Thymus (tissue), 11 donors: ENCODE measurements at regions not wholly inside any gene's neighbourhood (a gene's known extent, or its start where the extent isn't known, plus 50 kb on each side); places are given as distances from the start of the nearest gene placed in this dataset.
"Not testable (repeated sequence)": the region's sequence is repeated elsewhere in the genome, so short reads cannot be mapped to it uniquely, and the experiment has no call there.

ENCODE experiments used
- DNase-seq, 9 donors: peaks; one replicate each; pipeline ENCODE4 v3.0.0-alpha.2; 2013; ENCODE audit warnings: low spot score in 9 of 9, low read depth in 6 of 9, missing footprints in 1 of 9
- H3K27ac ChIP-seq, 2 donors: one replicate each; pipeline ENCODE4 v1.5.1; 2013; ENCODE audit warnings: control low read depth in 1 of 2, low read depth in 1 of 2, low read length in 1 of 2, mild to moderate bottlenecking in 1 of 2, moderate library complexity in 1 of 2
- H3K27me3 ChIP-seq, 2 donors: one replicate each; pipeline ENCODE4 v1.5.1; 2013; ENCODE audit warnings: low read length in 1 of 2; ENCODE audit not compliant: control insufficient read depth in 2 of 2, insufficient read depth in 1 of 2
- H3K36me3 ChIP-seq, 2 donors: one replicate each; pipeline ENCODE4 v1.5.1; 2013; ENCODE audit warnings: low read length in 1 of 2, mild to moderate bottlenecking in 1 of 2, moderate library complexity in 1 of 2; ENCODE audit not compliant: control insufficient read depth in 2 of 2, insufficient read depth in 2 of 2
- H3K4me1 ChIP-seq, 2 donors: one replicate each; pipeline ENCODE4 v1.5.1; 2013; ENCODE audit warnings: low read length in 2 of 2; ENCODE audit not compliant: control insufficient read depth in 2 of 2, insufficient read depth in 2 of 2
- H3K4me3 ChIP-seq, 2 donors: one replicate each; pipeline ENCODE4 v1.5.1; 2013; ENCODE audit warnings: low read length in 2 of 2, control low read depth in 1 of 2, mild to moderate bottlenecking in 1 of 2
- H3K9me3 ChIP-seq, 2 donors: one replicate each; pipeline ENCODE4 v1.5.1; 2013; ENCODE audit warnings: low read length in 1 of 2, mild to moderate bottlenecking in 1 of 2; ENCODE audit not compliant: control insufficient read depth in 2 of 2, insufficient read depth in 1 of 2
- WGBS: extraction: QIAGEN DNeasy Blood & Tissue Kit; methylation state at CpG from one replicate; pipeline ENCODE4 v1.1.7; 2013; 5-methylcytosine and 5-hydroxymethylcytosine counted together
- donor health status: healthy.

DNA sequence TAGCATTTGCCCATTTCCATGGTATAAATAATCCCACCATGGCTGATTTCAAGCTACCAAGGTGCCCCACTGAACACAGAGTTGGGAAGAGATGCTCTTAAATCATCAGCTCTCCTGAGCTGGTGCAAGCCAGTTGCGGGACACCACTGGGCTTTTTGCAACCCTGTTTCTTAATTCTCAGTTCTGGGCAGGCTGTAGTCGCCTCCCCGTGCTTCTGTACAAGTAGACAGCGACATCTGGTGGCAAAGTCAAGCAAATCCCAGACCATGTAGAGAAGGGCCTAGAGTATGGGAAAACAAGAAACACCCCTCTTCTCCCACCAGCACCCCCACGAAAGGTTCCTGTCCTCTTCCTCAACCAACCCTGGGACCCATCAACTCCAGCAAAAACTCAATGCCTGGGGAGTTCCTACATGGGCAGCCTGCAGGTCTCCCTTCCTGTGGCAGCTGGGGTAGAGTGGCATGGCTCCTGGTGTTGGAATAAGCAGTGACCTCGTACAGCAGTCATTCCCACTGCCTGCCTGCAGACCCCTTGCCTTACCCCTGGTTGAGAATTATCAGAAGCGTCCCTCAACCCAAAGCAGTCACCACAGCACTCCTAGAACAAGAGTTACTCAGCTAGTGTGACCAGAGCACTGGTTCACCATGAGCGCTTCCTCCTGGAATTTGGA, 68.4 kb downstream of the IGLL5 start:
- H3K27me3 ChIP-seq = peaks cover 2 to 16% of the 10 kb centered on the region in 2 donors
- DNase-seq = peak; percentile 41 to 83 (median 66)
- H3K4me1 ChIP-seq = no peaks in the 10 kb centered on the region
- H3K4me3 ChIP-seq = no peak overlapping the region
- H3K27ac ChIP-seq = no peak overlapping the region
- 26% methylated on average over 8 of the region's 8 CpGs for WGBS
- no peaks in the 10 kb centered on the region for H3K36me3 ChIP-seq
- no peaks in the 10 kb centered on the region for H3K9me3 ChIP-seq

DNA sequence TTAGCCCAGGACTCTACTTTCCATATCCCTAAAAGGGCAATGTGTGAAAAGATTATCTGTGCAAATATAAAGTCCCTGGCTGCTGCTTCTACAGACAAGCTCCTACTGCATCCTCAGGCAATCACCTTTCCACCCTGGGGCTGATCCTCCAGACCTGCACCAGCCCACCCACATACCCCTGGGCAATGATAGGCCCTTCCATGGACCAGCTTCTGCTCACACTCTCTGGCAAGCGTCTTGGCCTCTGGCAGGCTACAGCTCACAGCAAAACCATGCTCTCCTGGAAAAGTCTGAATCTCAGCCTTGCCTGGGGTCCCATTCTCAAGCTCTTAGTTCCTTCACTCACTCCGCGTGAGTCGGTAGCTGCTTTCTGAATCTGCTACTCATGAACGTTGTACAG, 69.5 kb downstream of the IGLL5 start:
- 89% methylated on average over 5 of the region's 5 CpGs for WGBS
- Histone ChIP-seq H3K27ac (no peak overlapping the region), H3K27me3 (peaks cover 2 to 16% of the 10 kb centered on the region in 2 donors), H3K4me3 (no peak overlapping the region), H3K4me1 (no peaks in the 10 kb centered on the region), H3K36me3 (no peaks in the 10 kb centered on the region), H3K9me3 (no peaks in the 10 kb centered on the region)
- DNase-seq = no peak

DNA sequence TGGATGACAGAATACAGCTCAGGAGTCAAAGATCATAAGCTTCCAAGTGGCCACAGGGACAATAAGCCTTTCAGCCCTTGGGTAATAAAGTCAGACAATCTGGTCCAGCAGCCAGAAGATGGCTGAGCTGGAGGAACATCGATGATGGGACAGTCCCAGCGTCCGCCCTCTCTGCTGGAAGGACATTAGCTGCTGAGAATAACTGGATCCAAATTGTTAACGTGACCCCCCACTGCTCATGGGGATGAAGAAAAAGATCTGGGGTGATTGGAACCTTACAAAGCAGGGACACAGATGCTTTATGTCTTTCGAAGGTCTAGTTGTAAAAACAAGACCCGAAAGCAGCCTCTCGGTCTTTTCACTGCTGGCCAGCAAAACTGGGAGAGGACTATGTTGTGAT, 71.0 kb downstream of the IGLL5 start:
- WGBS = 81% methylated on average over 7 of the region's 7 CpGs
- H3K36me3 ChIP-seq = no peaks in the 10 kb centered on the region
- peaks cover 2 to 16% of the 10 kb centered on the region in 2 donors for H3K27me3 ChIP-seq
- DNase-seq = no peak
- H3K27ac ChIP-seq = no peak overlapping the region
- H3K9me3 ChIP-seq = no peaks in the 10 kb centered on the region
- no peaks in the 10 kb centered on the region for H3K4me1 ChIP-seq
- H3K4me3 ChIP-seq = no peak overlapping the region

DNA sequence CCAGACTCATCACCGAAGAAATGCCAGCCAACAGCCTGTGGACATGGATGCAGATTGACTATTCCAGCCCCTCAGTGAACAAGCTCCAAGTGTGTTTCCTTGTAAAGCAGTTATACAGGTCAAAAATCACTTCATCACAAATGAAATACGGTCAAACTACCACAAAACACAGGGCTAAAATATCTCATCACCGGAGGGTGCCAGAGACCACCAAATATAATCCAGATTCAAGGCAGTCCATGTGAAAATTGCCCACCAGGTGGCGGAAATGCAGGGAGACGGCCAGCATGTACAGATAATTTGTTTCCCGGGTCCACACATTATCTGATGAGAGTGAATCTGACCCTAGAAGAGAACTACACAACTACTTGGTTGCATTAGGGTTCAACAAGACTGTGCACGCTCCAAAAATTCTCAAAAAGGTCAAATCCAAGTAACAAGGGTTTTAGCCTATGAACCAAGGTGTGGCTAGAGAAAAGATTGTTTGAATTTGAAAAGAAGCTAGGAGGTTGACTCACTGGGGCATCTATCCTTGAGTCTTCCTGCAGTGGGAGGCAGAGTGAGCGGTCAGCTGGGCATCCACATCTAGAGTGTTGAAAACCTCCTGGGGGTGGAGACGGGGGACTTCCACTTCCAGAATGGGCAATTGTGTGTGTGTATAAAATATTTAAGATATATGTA, 71.7 kb downstream of the IGLL5 start:
- H3K27me3 ChIP-seq = peaks cover 0 to 13% of the 10 kb centered on the region in 2 donors
- no peaks in the 10 kb centered on the region for H3K4me1 ChIP-seq
- H3K36me3 ChIP-seq = no peaks in the 10 kb centered on the region
- H3K4me3 ChIP-seq = no peak overlapping the region
- H3K27ac ChIP-seq = no peak overlapping the region
- H3K9me3 ChIP-seq = no peaks in the 10 kb centered on the region
- 30% methylated on average over 9 of the region's 9 CpGs for WGBS
- DNase-seq = peak; percentile 64 to 92 (median 83)

DNA sequence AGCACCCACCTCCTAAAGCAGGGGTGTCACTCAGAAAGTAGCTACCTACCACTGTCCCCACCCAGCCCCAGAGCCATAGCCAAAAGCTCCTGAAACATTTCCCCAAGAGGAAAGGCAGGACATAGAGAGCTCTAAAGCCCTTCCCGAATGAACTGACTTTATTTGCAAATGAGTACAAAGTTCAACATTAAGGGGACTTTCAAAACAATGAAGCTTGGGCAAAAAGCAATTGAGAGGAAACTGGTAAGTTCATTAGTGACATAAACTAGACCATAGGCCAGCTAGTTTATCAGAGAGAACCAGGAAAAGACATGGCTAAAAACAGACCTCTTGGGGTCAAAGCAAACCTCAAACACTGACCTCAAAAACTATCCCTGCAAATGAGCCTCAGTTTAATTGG, 72.7 kb downstream of the IGLL5 start:
- Histone ChIP-seq H3K9me3 (no peaks in the 10 kb centered on the region), H3K4me3 (no peak overlapping the region), H3K4me1 (no peaks in the 10 kb centered on the region), H3K27me3 (peaks cover 0 to 7% of the 10 kb centered on the region in 2 donors), H3K36me3 (no peaks in the 10 kb centered on the region), H3K27ac (no peak overlapping the region)
- no peak for DNase-seq
- WGBS = 82% methylated on average over 1 of the region's 1 CpG

DNA sequence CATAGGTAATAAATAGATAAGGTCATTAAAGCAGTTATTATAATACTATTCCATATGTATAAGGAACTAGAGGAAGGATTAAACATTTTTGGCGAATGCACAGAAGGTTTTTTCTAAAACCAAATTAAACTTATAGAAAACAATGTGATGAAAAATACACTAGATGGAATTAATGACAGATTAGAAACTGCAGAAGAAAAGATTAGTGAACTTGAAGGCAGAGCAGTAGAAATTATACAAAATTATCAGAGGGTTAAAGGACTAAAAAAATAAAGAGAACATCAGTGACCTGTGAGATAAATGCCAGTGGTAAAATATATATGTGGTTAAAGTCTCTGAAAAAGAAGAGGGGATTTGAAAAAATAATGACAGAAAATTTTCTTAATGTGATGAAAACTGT, 74.0 kb downstream of the IGLL5 start:
- H3K4me3 ChIP-seq = no peak overlapping the region
- 99% methylated on average over 1 of the region's 1 CpG for WGBS
- no peaks in the 10 kb centered on the region for H3K4me1 ChIP-seq
- peaks cover 0 to 4% of the 10 kb centered on the region in 2 donors for H3K27me3 ChIP-seq
- H3K36me3 ChIP-seq = no peaks in the 10 kb centered on the region
- no peak for DNase-seq
- no peaks in the 10 kb centered on the region for H3K9me3 ChIP-seq
- no peak overlapping the region for H3K27ac ChIP-seq

DNA sequence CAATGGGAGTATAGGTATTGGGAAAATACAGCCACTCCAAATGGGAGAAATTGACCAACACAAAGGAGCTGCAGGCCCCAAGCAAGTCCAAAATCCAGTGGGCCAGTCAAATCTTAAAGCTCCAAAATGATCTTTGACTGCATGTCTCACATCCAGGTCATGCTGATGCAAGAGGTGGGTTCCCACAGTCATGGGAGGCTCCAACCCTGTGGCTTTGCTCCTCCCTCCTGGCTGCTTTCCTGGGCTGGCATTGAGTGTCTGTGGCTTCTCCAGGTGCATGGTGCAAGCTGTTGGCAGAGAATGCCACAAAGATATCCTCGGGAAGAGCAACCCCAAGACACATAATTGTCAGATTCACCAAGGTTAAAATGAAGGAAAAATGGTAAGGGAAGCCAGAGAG, 80.8 kb downstream of the IGLL5 start:
- Histone ChIP-seq H3K36me3 (no peaks in the 10 kb centered on the region), H3K4me1 (no peaks in the 10 kb centered on the region), H3K27me3 (peaks cover 0 to 2% of the 10 kb centered on the region in 2 donors), H3K27ac (no peak overlapping the region), H3K9me3 (no peaks in the 10 kb centered on the region), H3K4me3 (no peak overlapping the region)
- DNase-seq = no peak
- WGBS = 36% methylated on average over 1 of the region's 1 CpG

DNA sequence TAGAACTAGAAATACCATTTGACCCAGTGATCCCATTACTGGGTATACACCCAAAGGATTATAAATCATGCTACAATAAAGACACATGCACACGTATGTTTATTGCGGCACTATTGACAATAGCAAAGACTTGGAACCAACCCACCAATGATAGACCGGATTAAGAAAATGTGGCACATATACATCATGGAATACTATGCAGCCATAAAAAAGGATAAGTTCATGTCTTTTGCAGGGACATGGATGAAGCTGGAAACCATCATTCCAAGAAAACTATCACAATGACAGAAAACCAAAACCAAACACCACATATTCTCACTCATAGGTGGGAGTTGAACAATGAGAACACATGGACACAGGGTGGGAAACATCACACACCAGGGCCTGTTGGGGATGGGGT, 85.0 kb downstream of the IGLL5 start:
- not testable (repeated sequence) for H3K9me3 ChIP-seq, DNase-seq, H3K4me3 ChIP-seq, H3K4me1 ChIP-seq, H3K27me3 ChIP-seq, H3K27ac ChIP-seq, H3K36me3 ChIP-seq
- WGBS = 66% methylated on average over 3 of the region's 3 CpGs

DNA sequence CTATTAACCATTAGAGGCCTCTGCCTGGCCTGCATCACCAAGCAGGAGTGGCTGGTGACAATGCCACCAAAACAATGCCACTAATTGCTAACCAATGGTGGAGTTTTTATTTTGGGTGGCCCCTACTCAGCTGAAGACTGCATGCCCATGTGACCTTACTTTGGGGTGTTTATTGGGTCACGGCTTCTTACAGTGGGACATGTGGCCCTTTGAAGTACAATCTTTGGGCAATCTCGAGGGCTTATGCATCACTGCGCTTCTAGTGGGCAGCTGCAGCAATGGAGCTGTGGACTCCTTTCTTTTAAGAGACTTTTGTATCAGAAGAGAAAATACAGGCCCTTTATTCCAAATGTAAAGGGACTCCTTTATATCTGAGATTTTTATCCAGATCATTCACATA, 85.7 kb downstream of the IGLL5 start:
- Histone ChIP-seq H3K4me3 (no peak overlapping the region), H3K27ac (no peak overlapping the region), H3K4me1 (no peaks in the 10 kb centered on the region), H3K9me3 (no peaks in the 10 kb centered on the region), H3K27me3 (peaks cover 1 to 2% of the 10 kb centered on the region in 2 donors), H3K36me3 (no peaks in the 10 kb centered on the region)
- WGBS = 97% methylated on average over 3 of the region's 3 CpGs
- no peak for DNase-seq
